Osteocyte (in vitro differentiated cells): ENCODE measurements at regions not wholly inside any gene's neighbourhood (a gene's known extent, or its start where the extent isn't known, plus 50 kb on each side); places are given as distances from the start of the nearest gene placed in this dataset.
"Not testable (repeated sequence)": the region's sequence is repeated elsewhere in the genome, so short reads cannot be mapped to it uniquely, and the experiment has no call there.

Experiments
- DNase-seq: peaks from one replicate; pipeline ENCODE4 v3.0.0; 2021; ENCODE audit warnings: mixed read lengths; ENCODE audit not compliant: unreplicated experiment; ENCODE audit errors: extremely low spot score
- H3K27ac Mint-ChIP-seq: one replicate; pipeline ENCODE4 v1.8.0; 2021; ENCODE audit warnings: mild to moderate bottlenecking, mixed read lengths; ENCODE audit not compliant: unreplicated experiment
- H3K27me3 Mint-ChIP-seq: one replicate; pipeline ENCODE4 v1.8.0; 2021; ENCODE audit warnings: mixed read lengths; ENCODE audit not compliant: unreplicated experiment
- H3K36me3 Mint-ChIP-seq: one replicate; pipeline ENCODE4 v1.8.0; 2021; ENCODE audit warnings: mixed read lengths; ENCODE audit not compliant: unreplicated experiment
- H3K4me1 Mint-ChIP-seq: one replicate; pipeline ENCODE4 v1.8.0; 2021; ENCODE audit warnings: mixed read lengths; ENCODE audit not compliant: unreplicated experiment
- H3K4me3 Mint-ChIP-seq: one replicate; pipeline ENCODE4 v1.8.0; 2021; ENCODE audit warnings: mild to moderate bottlenecking, moderate library complexity, mixed read lengths; ENCODE audit not compliant: unreplicated experiment
- H3K9me3 Mint-ChIP-seq: one replicate; pipeline ENCODE4 v1.8.0; 2021; ENCODE audit warnings: mixed read lengths; ENCODE audit not compliant: unreplicated experiment
- TF ChIP-seq, protein P1 (sequence below): fragments of 200-600 bp; sonication (generic); IDR thresholded peaks from 2 replicates; pipeline ENCODE4 v1.5.0; 2021; ENCODE audit warnings: antibody characterized with exemption, mild to moderate bottlenecking, moderate library complexity

DNA sequence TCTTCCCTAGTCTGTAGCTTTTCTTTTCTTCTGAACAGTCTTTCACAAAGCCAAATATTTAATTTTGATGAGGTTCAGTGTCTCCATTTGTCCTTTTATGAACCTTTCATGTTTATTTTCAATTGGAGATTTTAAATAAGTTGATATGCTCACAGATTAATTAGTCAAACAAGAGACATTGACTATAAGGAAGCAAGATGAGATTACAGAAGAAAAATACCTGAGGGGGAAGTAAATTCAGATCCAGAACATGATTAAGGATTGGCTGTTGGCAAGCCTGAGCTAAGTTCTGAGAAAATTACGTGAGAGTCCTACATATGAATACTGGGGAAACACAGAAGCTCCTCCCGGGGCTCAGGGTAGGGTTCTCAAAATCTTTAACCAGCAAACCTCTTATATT lies 1039.8 kb upstream of the SEMA6A start:
- no peaks in the 10 kb centered on the region for H3K9me3 Mint-ChIP-seq
- H3K36me3 Mint-ChIP-seq = no peaks in the 10 kb centered on the region
- TF ChIP-seq, protein P1, sequence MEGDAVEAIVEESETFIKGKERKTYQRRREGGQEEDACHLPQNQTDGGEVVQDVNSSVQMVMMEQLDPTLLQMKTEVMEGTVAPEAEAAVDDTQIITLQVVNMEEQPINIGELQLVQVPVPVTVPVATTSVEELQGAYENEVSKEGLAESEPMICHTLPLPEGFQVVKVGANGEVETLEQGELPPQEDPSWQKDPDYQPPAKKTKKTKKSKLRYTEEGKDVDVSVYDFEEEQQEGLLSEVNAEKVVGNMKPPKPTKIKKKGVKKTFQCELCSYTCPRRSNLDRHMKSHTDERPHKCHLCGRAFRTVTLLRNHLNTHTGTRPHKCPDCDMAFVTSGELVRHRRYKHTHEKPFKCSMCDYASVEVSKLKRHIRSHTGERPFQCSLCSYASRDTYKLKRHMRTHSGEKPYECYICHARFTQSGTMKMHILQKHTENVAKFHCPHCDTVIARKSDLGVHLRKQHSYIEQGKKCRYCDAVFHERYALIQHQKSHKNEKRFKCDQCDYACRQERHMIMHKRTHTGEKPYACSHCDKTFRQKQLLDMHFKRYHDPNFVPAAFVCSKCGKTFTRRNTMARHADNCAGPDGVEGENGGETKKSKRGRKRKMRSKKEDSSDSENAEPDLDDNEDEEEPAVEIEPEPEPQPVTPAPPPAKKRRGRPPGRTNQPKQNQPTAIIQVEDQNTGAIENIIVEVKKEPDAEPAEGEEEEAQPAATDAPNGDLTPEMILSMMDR = no peak
- H3K27ac Mint-ChIP-seq = no peak overlapping the region
- no peak overlapping the region for H3K4me3 Mint-ChIP-seq
- H3K27me3 Mint-ChIP-seq = no peaks in the 10 kb centered on the region
- DNase-seq = no peak
- H3K4me1 Mint-ChIP-seq = peaks cover 11% of the 10 kb centered on the region

DNA sequence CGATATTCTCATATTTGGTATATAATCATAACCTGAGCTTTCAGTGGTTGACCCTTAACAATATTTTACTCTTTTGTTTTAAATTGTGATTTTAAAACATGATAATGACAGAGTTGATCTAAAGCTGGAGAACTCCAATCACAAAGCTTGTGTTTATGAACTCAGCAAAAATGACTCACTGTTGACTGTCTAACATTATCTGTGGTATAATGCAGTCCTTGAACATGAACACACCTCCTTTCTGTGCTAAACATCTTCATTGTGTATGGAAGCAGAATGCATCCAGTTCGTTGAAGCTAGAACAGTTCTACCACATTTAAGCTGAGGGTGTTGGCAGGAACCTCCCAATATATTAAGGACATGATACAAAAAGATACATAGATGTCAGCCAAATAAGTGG lies 1030.2 kb upstream of the SEMA6A start:
- TF ChIP-seq, protein P1 = no peak
- H3K36me3 Mint-ChIP-seq = no peaks in the 10 kb centered on the region
- no peaks in the 10 kb centered on the region for H3K27me3 Mint-ChIP-seq
- no peak overlapping the region for H3K27ac Mint-ChIP-seq
- H3K9me3 Mint-ChIP-seq = no peaks in the 10 kb centered on the region
- H3K4me3 Mint-ChIP-seq = no peak overlapping the region
- peaks cover 2% of the 10 kb centered on the region for H3K4me1 Mint-ChIP-seq
- DNase-seq = no peak

DNA sequence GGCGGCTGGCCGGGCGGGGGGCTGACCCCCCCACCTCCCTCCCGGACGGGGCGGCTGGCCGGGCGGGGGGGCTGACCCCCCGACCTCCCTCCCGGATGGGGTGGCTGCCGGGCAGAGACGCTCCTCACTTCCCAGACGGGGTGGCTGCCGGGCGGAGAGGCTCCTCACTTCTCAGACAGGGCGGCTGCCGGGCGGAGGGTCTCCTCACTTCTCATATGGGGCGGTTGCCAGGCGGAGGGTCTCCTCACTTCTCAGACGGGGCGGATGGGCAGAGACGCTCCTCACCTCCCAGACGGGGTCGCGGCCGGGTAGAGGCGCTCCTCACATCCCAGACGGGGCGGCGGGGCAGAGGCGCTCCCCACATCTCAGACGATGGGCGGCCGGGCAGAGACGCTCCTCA lies 1025.2 kb upstream of the SEMA6A start:
- H3K9me3 Mint-ChIP-seq, DNase-seq, H3K36me3 Mint-ChIP-seq, H3K27me3 Mint-ChIP-seq, H3K27ac Mint-ChIP-seq, H3K4me1 Mint-ChIP-seq, H3K4me3 Mint-ChIP-seq: not testable (repeated sequence)

DNA sequence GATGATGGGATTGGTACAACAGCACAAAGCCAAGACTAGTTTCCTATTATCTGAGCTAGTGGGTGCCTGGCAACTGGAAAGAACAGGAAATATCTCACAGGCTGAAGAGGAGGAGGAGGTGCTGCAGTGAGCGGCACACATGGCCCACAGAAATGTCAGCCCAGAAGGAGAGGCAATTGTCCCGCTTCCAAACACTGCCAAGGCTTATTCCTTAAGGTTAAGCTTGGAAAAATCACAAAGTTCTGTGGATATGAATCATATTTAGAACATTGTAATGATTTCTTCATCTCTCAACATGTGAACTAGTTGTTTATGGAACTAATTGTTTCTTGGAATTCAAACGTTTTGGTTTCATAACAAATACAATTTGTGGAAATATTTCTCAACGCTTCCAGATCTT lies 1019.5 kb upstream of the SEMA6A start:
- DNase-seq = no peak
- H3K36me3 Mint-ChIP-seq = no peaks in the 10 kb centered on the region
- H3K4me3 Mint-ChIP-seq = no peak overlapping the region
- H3K4me1 Mint-ChIP-seq = no peaks in the 10 kb centered on the region
- TF ChIP-seq, protein P1 = no peak
- H3K27me3 Mint-ChIP-seq = no peaks in the 10 kb centered on the region
- no peaks in the 10 kb centered on the region for H3K9me3 Mint-ChIP-seq
- H3K27ac Mint-ChIP-seq = no peak overlapping the region

DNA sequence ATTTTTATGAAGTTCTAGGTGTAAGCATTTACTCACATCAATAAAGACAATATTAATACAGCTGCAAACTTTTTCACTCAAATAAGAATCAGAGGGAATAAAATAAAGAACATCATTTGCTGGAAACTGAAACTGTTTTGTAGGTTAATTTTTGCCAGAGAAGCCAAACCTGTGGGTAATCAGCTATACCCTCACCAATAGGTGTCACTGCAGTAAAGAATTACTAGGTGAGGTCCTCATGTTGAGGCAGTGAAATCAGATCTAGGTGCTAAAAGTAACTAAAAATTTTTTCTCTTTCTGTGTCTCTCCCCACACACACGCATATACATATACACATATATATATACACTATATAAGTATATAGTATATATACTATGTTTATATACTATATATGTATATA lies 1016.3 kb upstream of the SEMA6A start:
- Mint-ChIP-seq H3K4me1 (no peaks in the 10 kb centered on the region), H3K4me3 (no peak overlapping the region), H3K9me3 (no peaks in the 10 kb centered on the region)

More for the DNA sequence above, 1016.3 kb upstream of the SEMA6A start:
- DNase-seq = no peak
- no peak overlapping the region for H3K27ac Mint-ChIP-seq
- TF ChIP-seq, protein P1 = peak; percentile 72
- H3K27me3 Mint-ChIP-seq = no peaks in the 10 kb centered on the region
- H3K36me3 Mint-ChIP-seq = no peaks in the 10 kb centered on the region
